ENCODE measurements at regions not wholly inside any gene's neighbourhood (a gene's known extent, or its start where the extent isn't known, plus 50 kb on each side); places are given as distances from the start of the nearest gene placed in this dataset.
"Not testable (repeated sequence)": the region's sequence is repeated elsewhere in the genome, so short reads cannot be mapped to it uniquely, and the experiment has no call there.

DNA sequence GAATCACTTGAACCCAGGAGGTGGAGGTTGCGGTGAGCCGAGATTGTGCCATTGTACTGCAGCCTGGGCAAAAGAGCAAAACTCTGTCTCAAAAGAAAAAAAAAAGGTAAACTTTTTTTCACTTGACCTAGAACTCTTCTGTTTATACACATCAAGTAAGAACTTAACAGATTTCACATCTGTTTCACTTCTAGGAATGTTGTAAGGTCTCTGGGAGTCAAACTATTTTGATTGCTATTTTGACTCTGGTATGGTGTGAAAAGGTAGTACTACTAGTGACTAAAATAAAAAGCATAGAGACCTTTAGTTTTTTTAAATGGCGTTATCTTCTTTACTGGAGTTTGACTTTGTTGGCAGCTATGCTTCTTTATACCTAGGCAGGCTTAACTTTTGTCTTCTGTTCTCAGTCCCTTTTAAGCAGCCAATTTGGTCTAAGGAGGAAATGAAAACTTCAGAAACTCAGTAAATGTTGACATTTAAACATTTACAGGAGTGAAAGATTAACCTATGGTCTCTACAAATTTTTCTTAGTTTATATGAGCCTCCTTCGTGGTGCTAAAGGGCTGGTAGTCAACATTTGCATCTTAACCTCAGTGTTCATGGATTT lies 84.7 kb downstream of the METTL2B start:
- not testable (repeated sequence) for FAIRE-seq; DNase-seq (ENCODE audit: low spot score)

DNA sequence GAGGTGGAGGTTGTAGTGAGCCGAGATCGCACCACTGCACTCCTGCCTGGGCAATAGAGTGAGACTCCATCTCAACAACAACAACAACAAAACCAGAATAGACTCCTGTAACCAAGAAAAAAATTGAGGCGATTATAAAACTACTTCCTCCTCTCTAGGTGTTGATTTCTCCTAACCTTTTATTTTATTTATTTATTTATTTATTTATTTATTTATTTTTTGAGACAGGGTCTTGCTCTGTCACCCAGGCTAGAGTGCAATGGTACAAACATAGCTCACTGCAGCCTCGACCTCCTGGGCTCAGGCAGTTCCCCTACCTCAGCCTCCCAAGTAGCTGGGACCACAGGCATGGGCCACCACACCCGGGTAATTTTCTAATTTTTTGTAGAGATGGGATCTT lies 86.2 kb downstream of the METTL2B start:
- DNase-seq (ENCODE audit: low spot score); FAIRE-seq: not testable (repeated sequence)

DNA sequence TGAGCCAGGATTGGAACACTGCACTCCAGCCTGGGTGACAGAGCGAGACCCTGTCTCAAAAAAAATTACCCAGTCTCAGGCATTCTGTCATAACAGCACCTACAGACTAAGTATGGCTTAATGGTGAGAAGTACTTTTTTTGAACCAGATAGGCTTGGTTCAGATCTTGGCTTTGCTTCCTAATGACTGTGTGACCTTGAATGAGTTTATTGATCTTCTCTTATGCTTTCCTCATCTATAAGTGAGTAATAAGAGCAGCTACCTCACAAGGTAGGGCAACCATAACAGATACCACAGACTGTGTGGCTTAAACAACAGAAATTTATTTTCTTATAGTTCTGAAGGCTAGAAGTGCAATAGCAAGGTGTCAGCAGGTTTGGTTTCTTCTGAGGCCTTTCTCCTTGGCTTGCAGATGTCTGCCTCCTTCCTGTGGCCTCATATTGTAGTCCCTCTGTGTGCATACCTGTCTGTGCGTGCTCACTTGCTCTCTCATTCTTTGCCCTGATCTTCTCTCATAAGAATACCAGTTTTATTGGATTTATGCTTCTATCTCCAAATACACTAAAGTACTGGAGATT lies 87.7 kb downstream of the METTL2B start:
- not testable (repeated sequence) for FAIRE-seq; DNase-seq (ENCODE audit: low spot score)

DNA sequence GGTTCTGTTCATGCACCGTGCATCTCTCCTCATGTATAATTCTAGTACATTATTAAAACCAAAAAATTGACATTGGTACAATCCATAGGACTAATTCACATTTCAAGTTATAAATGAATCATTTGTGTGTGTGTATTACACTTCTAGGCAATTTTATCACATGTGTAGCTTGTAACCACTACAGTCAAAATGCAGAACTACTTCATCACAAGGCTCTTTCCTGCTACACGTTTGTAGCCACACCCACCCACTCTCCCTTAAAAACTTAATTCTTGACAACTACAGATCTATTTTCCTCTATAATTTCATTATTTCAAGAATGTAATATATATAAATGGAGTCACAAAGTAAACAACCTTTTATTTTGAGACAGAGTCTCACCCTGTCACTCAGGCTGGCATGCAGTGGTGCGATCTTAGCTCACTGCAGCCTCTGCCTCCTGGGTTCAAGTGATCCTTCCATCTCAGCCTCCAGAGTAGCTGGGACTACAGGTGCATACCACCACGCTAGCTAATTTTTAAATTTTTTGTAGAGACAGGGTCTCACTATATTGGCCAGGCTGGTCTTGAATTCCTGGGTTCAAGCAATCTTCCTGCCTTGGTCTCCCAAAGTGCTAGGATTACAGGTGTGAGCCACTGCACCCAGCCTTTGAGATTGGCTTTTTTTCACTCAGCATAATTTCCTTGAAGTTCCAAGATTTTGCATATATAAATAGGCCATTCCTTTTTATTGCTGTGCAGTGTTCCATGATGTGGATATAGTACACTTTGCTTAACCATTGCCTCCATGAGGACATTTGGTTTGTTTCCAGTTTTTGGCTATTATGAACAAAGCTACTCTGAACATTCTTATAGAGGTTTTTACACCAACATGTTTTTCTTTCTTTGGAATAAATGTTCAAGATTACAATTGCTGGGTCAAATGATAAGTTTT lies 88.7 kb downstream of the METTL2B start:
- DNase-seq (ENCODE audit: low spot score); FAIRE-seq: not testable (repeated sequence)

DNA sequence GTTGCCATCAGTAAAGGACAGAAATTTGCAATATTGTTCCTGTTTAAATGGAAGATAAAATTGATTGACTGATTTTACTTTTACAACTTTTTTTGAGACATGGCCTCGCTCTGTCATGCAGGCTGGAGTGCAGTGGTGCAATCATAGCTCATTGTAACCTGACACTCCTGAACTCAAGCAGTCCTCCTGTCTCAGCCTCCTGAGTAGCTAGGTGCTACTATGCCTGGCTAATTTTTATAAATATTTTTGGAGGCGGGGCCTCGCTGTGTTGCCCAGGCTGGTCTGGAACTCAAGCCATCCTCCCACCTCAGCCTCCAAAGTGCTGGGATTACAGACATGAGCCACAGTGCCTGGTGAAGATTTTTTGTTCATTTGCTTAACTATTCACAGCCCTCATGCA lies 96.8 kb upstream of the GARIN1A start:
- DNase-seq (ENCODE audit: low spot score); FAIRE-seq: not testable (repeated sequence)

DNA sequence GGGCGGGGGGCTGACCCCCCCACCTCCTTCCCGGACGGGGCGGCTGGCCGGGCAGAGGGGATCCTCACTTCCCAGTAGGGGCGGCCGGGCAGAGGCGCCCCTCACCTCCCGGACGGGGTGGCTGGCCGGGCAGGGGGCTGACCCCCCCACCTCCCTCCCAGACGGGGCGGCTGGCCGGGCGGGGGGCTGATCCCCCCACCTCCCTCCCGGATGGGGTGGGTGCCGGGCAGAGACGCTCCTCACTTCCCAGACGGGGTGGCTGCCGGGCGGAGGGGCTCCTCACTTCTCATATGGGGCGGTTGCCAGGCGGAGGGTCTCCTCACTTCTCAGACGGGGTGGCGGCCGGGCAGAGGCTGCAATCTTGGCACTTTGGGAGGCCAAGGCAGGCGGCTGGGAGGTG lies 95.1 kb upstream of the GARIN1A start:
- FAIRE-seq; DNase-seq (ENCODE audit: low spot score): not testable (repeated sequence)

DNA sequence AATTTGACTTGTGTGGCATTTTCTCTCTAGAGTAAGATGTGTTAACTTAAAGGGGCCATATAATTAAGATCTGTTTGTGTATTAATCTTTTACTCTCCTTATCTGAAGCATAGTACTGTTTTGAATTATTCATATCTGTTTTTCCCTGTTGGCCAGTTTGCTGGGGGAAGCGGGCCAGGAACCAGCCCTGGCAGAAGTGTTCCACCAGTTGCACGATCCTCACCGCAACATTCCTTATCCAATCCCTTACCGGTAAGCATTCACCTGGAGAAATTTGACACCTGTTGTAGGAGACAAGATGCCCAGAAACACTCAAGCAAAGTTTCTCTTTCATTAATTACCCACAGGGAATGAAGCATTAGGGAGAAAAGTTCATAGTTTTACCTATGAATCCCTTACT lies 92.2 kb upstream of the GARIN1A start:
- FAIRE-seq: not testable (repeated sequence)

DNA sequence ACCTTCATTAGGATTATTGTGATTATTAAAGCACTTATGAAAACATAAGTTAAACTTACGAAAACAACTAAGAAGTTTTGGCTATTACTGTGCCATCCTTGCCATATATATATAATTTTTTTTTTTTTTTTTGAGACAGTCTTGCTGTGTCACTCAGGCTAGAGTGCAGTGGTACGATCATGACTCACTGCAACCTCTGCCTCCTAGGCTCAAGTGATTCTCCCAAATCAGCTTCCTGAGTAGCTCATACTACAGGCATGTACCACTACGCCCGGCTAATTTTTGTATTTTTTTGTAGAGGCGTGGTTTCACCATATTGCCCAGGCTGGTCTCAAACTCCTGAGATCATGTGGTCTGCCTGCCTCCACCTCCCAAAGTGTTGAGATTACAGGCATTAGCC lies 91.0 kb upstream of the GARIN1A start:
- FAIRE-seq; DNase-seq (ENCODE audit: low spot score): not testable (repeated sequence)

More for the DNA sequence above, 92.2 kb upstream of the GARIN1A start:
- DNase-seq (ENCODE audit: low spot score): not testable (repeated sequence)

DNA sequence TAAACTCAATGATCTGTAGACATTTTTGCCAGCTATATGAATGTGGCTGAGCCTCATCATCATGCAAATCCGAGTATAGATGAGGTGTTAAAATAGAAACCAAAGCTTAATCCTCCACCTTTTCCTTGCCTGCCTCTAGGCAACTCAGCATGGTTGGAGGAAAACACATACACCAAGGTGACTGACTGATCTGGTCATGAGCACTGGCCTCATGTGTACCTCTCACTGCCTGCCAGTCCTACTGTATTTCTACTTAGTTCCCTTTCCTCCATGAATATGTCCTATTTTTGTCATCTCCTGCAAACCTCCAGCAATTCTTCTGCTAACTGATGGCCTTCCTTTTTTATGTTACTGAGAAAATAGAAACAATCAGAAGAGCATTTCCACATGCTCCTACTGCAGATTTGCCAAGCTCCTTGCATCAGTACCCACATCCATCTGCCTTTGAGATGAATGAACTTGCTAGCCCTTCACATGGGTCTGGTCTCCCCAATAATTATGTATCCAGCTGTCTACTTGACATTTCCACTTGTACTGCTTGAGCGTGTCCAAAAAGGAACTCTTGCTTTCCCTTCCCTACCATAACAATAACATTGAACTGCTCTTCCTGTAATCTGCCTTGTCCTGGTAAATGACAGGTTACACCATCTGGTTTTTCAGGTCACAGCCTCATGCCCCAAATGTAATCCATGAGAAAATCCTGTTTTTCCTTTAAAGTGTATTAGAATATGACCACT lies 90.1 kb upstream of the GARIN1A start:
- not testable (repeated sequence) for DNase-seq (ENCODE audit: low spot score)
- FAIRE-seq: peak; percentile 35

DNA sequence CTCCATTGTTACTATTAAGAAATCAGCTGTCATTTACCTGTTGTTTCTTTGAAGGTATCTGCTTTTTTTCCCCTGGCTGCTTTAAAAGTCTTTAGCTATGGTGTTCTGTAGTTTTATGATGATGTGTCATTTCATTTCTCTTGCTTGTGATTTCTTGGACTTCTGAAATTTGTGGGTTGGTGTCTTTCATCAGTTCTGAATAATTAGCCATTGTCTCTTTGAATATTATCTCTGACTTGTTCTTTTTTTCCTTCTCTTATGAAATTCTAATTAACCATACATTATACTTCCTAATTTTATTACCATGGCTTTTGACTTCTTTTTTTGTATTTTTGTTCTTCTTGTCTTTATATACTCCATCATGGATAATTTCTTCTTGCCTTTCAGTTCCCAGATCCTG lies 85.4 kb upstream of the GARIN1A start:
- FAIRE-seq; DNase-seq (ENCODE audit: low spot score): not testable (repeated sequence)

DNA sequence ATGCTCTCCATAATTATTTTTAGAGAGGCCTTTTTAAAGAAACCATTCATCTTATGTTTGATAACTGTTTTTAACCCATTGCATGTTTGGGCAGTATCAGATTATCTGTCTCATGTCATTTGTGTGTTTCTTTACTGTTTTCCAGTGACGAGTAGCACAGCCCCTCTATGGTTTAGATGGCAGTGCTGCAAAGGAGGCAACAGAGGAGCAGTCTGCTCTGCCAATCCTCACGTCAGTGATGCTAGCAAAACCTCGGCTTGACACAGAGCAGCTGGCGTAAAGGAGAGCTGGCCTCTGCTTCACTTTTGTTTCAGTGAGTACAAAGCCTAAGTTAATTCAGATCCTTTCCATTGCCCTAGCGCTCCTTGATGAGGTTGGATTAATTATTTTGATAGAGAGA lies 80.4 kb upstream of the GARIN1A start:
- DNase-seq (ENCODE audit: low spot score) (no peak), FAIRE-seq (no peak)

DNA sequence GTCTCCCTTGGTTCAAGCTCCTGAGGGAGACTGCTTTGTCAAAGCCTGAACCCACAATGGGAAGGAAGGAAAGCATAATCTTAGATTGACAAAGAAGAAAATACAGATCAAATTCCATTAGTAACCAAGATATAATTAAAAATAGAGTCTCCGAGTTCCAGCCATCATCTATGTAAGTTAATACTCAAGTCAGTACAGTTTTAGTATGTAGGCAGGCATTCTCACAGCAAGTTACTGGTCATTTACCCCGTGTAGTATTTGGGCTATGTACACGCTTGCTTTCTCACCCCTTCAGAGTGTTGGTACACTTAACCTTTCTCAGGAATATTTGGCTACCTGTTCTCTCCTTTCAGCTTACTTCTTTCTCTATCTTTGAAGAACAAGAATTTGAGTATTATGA lies 79.9 kb upstream of the GARIN1A start:
- not testable (repeated sequence) for DNase-seq (ENCODE audit: low spot score); FAIRE-seq

DNA sequence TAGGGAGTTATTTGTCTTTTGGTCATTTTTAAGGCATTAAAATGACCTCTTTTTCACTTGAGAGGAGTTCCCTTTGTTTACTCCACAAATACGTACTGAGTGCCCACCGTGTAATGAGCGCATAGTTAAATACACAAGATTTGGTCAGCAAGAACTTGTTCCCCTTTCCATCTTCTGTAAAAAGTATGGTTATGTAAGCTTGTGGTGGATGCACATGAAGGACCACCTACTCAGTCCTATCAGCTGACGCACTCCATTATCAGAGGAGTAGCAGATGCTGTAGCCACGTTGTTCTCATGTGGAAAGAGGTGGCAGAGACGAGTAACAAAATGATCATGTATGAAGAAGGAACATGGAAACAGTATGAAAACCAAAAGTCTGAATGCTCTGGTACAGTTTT lies 78.0 kb upstream of the GARIN1A start:
- not testable (repeated sequence) for FAIRE-seq

DNA sequence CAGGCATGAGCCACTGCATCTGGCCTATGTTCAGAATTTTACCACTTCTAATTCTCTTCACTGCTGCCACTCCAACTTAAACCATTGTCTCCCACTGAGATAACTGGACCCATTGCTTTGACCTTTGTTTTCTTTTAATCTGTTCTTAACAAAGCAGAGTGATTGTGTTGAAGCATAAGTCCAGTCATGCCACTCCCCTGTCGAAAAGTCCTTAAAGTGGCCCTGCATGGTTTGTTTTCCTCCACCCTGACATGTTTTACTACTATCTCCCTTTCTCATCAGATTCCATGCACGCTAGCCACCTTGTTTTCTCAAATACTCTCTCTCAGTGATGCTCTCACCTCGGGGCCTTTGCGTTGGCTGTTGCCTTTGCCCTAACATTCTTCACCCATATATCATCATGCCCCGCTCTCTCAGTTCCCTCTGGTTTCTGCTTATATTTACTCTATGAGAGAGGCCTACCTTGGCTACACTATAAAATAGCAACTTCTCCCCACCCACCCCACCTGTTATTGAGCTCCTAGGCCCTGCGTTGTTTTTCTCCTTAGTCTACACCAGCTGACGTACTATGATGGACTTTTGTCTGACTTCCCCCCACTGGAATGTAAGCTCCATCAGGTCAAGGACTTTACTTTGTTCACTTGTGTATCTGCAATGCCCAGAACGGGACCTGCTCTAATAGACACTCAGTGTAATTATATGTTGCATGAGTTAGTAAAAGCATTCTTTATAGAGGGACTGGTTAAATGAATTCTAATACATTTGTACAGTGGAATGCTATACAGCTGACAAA lies 75.6 kb upstream of the GARIN1A start:
- FAIRE-seq: peak; percentile 13
- DNase-seq (ENCODE audit: low spot score): not testable (repeated sequence)

More for the DNA sequence above, 78.0 kb upstream of the GARIN1A start:
- not testable (repeated sequence) for DNase-seq (ENCODE audit: low spot score)

DNA sequence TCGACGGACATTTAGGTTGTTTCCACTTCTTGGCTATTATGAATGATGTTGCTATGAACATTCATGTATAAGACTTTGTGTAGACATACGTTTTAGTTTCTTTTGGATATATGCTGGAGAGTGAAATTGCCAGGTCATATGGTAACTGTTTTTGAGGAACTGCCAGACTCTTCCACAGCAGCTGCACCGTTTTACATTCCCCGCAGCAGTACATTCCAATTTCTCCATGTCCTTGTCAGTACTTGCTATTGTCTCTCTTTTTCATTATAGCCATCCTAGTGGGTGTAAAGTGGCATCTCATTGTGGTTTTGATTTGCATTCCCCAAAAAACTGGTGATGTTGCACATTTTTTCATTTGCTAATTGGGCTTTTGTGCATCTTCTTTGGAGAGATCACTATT lies 73.1 kb upstream of the GARIN1A start:
- DNase-seq (ENCODE audit: low spot score); FAIRE-seq: not testable (repeated sequence)

DNA sequence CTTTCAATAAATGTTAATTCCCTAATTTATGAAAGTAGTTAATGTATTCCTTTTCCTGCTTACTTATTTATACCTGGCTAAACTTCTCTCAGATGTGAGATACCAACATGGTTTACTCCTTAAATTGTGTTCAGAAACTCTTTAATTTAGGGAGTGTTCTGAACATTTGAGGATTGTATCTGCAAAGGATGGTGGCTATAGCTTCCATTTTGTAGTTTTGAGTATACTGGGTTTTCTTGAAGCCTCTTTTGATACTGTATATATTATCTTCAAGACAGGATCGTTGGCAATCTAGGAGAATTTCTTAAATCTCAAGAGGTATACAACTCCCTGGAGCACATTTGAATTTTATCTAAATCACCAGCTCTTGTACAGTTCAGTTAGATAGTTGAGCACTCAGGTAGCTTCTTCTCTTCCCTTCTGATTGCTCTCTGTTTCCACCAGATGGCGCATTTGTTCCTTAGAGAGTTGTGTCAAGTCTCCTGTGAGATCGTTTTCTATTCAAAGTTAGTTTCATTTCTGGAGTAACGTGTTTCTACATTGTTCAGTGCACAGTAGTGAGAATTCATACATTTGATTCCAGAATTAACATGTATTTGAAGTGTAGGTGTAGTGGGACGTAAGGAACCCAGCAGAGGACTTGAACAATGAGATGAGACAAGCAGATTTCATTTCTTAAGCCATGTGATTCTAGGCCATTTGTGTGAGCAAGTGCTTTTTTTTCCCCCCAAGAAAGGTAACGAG lies 63.2 kb upstream of the GARIN1A start:
- not testable (repeated sequence) for DNase-seq (ENCODE audit: low spot score); FAIRE-seq

DNA sequence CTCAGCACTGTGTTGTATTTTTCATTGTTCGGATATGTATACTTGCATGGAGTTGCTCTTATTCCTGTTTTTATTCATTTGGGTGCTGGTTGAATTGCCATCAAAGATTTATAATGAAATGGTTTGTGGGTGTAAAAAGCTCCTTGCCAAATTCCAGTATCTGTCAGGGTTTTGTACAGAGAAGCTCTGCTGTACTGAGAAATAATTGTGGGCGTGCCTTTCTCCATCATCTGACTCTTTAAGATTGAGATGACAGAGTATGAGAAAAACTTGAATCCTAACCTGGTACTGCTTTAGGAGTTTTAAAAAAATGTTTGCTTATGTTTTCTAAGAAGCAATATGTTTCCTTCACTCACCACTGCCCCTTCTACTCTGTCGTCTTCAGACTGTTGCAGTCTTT lies 58.7 kb upstream of the GARIN1A start:
- not testable (repeated sequence) for DNase-seq (ENCODE audit: low spot score); FAIRE-seq

DNA sequence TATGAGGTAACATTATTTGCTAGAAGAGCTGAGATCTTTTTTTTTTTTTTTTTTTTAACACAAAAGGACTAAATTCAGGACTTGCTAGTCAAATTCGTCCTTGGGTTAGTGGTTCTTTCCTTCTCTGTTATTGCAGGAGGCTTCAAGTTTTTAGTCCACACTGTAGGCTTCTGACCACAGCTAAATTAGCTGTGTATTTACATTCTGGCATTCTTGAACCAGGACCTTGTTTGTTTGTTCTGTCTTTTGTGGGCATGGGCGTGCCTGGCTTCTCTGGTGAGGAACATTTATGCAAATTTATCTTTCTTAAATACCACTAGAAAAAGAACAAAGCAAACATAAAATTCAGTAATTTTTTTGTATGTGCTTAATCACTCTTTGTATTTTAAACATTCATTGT lies 57.3 kb upstream of the GARIN1A start:
- not testable (repeated sequence) for DNase-seq (ENCODE audit: low spot score); FAIRE-seq

DNA sequence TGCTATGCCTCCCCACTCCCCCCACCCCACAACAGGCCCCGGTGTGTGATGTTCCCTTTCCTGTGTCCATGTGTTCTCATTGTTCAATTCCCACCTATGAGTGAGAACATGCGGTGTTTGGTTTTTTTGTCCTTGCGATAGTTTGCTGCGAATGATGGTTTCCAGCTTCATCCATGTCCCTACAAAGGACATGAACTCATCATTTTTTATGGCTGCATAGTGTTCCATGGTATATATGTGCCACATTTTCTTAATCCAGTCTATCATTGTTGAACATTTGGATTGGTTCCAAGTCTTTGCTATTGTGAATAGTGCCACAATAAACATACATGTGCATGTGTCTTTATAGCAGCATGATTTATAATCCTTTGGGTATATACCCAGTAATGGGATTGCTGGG lies 55.3 kb upstream of the GARIN1A start:
- not testable (repeated sequence) for DNase-seq (ENCODE audit: low spot score); FAIRE-seq
